Left hindlimb (tissue), 1 donor: ENCODE measurements at regions not wholly inside any gene's neighbourhood (a gene's known extent, or its start where the extent isn't known, plus 50 kb on each side); places are given as distances from the start of the nearest gene placed in this dataset.
"Not testable (repeated sequence)": the region's sequence is repeated elsewhere in the genome, so short reads cannot be mapped to it uniquely, and the experiment has no call there.

Experiments
- DNase-seq: peaks from one replicate; pipeline ENCODE4 v3.0.0-alpha.2; 2018

- no peak for DNase-seq
Observed at GRCh38 chr1:55546553-55546952, 331.4 kb upstream of the USP24 start.

GRCh38 chr1:55544826-55545225, 329.7 kb upstream of the USP24 start:
- no peak for DNase-seq

DNA sequence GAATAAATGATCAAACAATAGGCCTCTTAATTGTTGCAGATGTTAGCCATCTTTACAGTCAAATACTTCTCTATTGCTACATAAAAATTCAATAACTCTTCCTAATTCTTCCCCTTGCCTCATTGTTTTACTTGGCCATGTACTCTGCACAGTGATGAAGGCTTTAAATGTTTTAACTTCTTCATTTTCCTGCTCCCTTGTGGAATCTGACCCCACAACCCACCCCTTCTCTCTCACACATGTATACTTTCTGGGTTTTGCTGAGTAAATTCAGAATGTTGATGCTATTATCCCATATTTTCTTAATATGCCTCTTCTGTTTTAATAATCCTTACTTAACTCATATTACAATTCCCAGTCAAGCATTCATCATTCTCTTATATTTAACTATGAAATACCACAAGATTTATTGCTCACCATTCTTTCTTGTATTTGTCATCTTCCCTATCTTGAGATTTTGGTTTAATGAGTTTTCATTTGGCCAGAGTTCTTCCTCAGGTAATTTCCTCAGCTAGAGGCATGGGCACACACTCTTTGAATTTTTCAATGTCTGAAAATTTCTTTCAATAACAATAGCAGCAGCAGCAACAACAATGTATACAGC, 327.8 kb upstream of the USP24 start:
- DNase-seq, result no peak

- DNase-seq, result no peak
Observed at GRCh38 chr1:55541296-55541695, 326.1 kb upstream of the USP24 start.

DNA sequence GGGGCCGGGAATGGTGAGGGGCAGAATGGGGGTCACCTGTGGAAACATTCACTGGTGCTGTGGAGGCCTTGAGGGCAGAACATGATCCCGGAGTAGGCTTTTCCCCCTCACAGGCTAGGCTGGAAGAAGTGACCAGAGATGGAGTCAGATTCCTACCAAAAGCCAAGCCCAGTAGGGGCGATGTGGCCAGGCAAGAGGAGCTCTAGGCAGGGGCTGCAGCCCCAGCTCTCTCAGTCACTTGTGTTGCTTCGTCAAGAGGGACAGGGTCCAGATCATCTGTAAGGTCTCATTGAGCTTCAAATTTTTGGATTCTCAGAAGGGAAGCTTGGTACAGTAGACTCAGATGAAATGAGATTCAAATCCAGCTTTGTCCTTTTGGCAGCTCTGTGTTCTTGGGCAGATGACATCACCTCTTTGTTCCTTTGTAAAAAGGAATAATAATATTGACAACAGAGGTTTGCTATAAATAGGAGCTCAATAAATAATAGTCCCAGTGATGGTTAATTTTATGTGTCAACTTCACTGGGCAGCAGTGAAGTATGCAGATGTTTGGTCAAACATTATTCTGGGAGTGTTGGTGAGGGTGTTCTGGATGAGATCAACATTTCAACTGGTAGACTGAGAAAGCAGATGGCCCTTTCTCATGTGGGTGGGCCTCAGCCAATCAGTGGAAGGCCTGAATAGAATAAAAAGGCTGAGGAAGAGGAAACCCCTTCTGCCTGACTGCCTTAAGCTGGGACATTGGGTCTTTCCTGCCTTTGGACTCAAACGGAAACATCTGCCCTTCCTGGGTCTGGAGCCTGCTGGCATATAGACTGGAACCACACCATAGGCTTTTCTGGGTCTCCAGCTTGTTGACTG, 324.7 kb upstream of the USP24 start:
- no peak for DNase-seq

GRCh38 chr1:55538428-55538827, 323.3 kb upstream of the USP24 start:
- no peak for DNase-seq

DNA sequence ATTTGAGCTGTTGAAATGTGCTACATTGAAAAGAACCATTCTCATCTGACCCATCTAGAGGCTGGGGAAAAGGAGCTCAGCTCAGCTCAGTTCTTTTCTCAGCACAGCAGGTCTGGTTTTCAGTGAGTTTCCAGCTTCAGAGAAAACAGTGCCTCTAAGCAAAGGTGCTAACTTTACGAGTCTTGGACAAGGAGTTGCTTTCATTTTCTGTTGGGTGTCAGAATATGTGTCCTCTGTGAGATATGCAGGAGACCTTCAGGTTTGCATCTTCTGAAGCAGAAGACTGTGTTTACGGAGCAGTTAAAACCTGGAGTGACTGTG, 321.3 kb upstream of the USP24 start:
- no peak for DNase-seq

DNA sequence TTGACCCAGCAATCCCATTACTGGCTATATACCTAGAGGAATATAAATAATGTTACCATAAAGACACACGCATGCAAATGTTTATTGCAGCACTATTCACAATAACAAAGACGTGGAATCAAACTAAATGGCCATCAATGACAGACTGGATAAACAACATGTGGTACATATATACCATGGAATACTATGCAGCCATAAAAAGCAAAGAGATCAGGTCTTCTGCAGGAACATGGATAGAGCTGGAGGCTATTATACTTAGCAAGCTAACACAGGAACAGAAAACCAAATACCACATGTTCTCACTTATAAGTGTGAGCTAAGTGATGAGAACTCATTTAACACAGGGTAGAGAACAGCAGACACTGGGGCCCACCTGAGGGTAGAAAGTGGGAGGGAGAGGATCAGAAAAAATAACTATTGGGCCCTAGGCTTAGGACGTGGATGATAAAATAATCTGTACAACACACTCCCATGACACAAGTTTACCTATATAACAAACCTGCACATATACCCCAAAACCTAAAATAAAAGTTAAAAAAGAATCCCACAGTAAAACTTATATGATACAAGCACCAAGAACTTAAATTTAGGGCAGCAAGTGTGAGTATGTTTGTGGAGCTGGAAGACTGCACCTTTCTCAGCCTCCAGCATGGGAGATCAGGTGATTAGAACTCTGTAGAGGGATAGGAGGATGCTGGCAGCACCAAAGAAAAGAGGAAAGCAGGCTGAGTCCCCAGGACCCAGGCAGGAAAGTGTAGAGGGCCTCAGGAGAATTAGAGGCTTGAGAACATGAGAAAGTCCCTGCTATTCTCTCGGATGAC, 320.8 kb upstream of the USP24 start:
- DNase-seq, result no peak

- no peak for DNase-seq
Observed at GRCh38 chr1:55534565-55535121, 319.5 kb upstream of the USP24 start.

GRCh38 chr1:55531644-55532043, 316.5 kb upstream of the USP24 start:
- DNase-seq, result no peak

GRCh38 chr1:55530749-55531478, 315.8 kb upstream of the USP24 start:
- no peak for DNase-seq

GRCh38 chr1:55529017-55529416, 313.9 kb upstream of the USP24 start:
- DNase-seq, result no peak

- no peak for DNase-seq
Observed at GRCh38 chr1:55527831-55528230, 312.7 kb upstream of the USP24 start.

- DNase-seq, result no peak
Observed at GRCh38 chr1:55526716-55527115, 311.6 kb upstream of the USP24 start.

DNA sequence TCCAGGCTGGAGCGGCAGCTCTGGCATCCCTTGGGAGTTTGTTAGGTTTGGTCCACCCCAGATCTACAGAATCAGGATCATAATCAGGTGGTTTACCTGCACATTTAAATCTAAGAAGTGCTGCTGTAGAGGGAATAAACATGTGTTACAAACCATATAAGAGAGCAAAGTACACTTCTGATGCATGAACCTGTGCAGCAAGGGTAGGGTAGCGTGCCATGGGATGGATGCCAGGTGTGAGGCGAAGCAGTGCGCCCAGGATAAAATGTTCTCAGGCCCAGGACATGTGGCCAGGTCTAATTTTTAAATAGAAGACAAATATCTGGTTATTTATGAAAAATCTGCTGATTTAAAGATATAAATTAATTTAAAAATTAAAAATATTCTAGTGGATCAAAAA, 308.8 kb upstream of the USP24 start:
- DNase-seq, result no peak

DNA sequence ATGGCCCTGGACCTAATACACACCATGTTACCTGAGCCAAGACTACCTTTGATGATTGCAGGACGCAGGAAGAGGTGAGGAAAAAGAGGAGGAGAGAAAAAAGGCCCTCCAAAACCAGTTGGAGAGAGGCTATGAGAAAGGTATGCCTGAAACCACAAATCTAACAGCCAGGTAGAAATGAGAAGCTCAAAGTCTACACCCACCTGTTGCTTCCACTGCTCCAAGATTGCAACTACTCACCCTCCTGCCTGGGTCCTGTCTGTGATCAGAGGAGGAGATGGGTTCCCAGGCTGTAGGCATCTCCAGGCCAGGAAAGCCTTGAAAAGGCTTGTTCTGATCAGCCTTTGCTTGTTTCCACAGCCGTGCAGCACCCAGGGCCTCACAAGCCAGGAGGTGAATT, 307.8 kb upstream of the USP24 start:
- DNase-seq, result no peak

DNA sequence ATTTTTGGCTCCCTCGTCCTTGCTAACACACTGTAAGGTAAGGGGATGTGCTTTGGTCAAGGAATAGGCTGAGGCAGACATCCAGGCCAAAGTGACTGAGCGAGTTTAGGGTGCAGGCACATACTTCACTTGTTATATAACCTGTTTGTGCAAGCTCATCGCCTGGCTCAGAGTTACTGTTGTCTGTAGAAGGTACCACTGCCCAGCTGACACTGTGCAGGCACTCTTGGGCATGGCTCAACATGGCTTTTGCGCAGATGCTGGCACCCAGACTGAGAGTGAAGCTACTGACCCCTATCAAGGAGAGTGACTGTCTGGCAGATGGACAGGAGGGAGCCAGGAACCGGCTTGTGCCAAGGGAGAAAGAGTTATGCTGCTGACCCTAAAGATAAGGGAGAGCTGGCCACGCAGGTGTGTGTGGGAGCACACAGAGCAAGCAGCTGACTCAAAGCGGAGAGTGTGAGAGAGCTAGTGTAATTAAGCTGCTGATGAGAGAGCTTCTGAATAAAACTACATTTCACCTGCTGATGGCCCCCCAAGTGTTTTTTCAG, 307.3 kb upstream of the USP24 start:
- DNase-seq, result no peak

GRCh38 chr1:55520861-55521260, 305.7 kb upstream of the USP24 start:
- no peak for DNase-seq

DNA sequence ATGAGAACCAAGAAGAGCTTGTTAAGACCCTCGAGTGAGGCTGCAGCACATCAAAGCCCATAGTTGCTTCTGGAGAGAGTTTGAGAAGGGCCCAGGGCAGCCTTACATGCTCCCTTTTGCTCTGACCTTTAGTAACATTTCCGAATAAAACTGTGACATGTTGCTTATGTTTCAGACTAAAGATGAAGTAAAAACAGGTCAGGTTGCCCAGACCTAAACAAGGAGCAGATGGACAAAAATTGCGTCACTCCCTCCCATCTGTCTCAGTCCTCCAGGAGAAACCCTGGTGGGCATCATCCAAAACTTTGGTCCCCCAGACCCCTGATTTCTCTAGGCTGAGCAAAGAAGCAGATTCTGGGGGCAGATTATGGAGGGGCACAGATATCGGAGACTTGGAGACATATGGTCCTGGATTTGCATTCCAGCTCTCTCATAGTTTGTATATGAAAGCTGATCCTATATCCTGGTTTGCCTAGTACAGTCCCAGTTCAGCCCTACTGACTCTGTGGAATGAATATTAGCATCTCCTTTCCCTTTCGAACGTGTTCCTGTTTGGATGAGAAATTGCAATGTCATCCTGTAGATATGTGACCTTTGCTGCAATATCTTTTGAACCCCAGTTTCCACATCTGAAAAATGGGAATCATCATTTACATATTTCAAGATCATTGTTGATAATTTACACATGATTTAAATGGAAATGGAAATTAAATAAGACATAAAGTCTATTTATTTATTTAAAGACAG, 304.9 kb upstream of the USP24 start:
- DNase-seq, result no peak

DNA sequence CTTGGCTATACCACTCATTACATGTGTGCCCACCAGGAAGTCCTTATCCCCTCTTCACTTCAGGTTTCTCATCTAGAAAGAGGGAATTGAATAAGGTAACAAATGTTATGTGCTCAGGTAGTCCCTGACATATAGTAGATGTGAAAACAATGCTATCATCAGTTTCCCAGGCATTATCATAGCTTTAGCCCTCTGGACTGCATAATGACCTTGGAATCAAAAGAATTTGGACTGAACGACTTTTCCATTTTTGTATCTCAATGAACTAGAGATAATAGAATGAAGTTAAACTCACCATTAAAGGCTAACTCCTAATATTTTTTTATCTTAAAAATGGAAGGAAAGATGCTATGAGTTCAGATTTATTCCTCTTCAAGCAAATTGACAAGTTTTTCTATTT, 304.1 kb upstream of the USP24 start:
- DNase-seq, result no peak

- DNase-seq, result no peak
Observed at GRCh38 chr1:55517036-55517435, 301.9 kb upstream of the USP24 start.

DNA sequence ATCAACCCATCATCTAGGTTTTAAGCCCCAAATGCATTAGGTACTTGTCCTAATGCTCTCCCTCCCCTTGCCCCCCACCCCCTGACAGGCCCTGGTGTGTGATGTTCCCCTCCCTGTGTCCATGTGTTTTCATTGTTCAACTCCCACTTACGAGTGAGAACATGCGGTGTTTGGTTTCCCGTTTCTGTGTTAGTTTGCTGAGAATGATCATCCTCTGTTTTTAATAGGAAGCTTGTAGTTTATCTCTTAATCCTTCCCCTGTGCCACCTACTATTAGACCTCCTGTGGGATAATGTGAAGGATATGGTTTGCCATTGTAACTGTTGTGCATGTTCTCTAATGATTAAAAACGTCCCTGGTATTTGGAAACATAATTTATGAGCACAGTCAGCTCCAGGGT, 299.4 kb upstream of the USP24 start:
- not testable (repeated sequence) for DNase-seq
